Stomach (tissue), 8 donors: ENCODE measurements at regions not wholly inside any gene's neighbourhood (a gene's known extent, or its start where the extent isn't known, plus 50 kb on each side); places are given as distances from the start of the nearest gene placed in this dataset.

Experiments used
- DNase-seq, 2 donors: peaks; one replicate each; pipeline versions ENCODE4 v3.0.0 to v3.0.0-alpha.2; 2013 to 2019
- H3K27ac ChIP-seq, 5 donors: fragments of 200-600 bp in 4 of 5; sonication (generic) in 4 of 5; one replicate each; pipeline ENCODE4 v1.5.1; 2013 to 2019; ENCODE audit warnings: mild to moderate bottlenecking in 1 of 5, moderate library complexity in 1 of 5
- H3K27me3 ChIP-seq, 3 donors: fragments of 200-600 bp; sonication (generic); one replicate each; pipeline ENCODE4 v1.5.1; 2017 to 2019; ENCODE audit warnings: mixed run types in 1 of 3
- H3K36me3 ChIP-seq, 4 donors: fragments of 200-600 bp; sonication (generic); 1 replicate in 3 of 4; 2 replicates in 1 of 4; pipeline ENCODE4 v1.5.1; 2016 to 2019
- H3K4me1 ChIP-seq, 4 donors: fragments of 200-600 bp; sonication (generic); one replicate each; pipeline ENCODE4 v1.5.1; 2016 to 2019
- H3K4me3 ChIP-seq, 4 donors: fragments of 200-600 bp; sonication (generic) in 3 of 4; one replicate each; pipeline ENCODE4 v1.5.1; 2016 to 2019; ENCODE audit warnings: mild to moderate bottlenecking in 1 of 4
- H3K9me3 ChIP-seq, 4 donors: fragments of 200-600 bp; sonication (generic); one replicate each; pipeline ENCODE4 v1.5.1; 2016 to 2019
- CTCF ChIP-seq, 7 experiments: fragments of 450-650 bp in 4 of 7; fragments of 200-600 bp in 3 of 7; sonication (generic) in 3 of 7; IDR thresholded peaks; one replicate each; pipeline ENCODE4 v1.5.1; 2016 to 2019; ENCODE audit warnings: antibody characterized with exemption in 7 of 7, control low read depth in 2 of 7, mild to moderate bottlenecking in 1 of 7
- EP300 ChIP-seq: sonication (generic); formaldehyde crosslinking; IDR thresholded peaks from one replicate; pipeline ENCODE4 v1.6.1; 2017; ENCODE audit warnings: antibody characterized with exemption
- POLR2A ChIP-seq, 4 donors: fragments of 450-650 bp; IDR thresholded peaks; one replicate each; pipeline ENCODE4 v1.6.1; 2016; ENCODE audit warnings: antibody characterized with exemption in 4 of 4, control low read depth in 2 of 4, mild to moderate bottlenecking in 1 of 4, moderate library complexity in 1 of 4
- POLR2AphosphoS5 ChIP-seq, 3 donors: sonication (generic); formaldehyde crosslinking; IDR thresholded peaks; one replicate each; pipeline ENCODE4 v1.6.1; 2016; ENCODE audit warnings: antibody characterized with exemption in 3 of 3
- WGBS, 5 donors: extraction: QIAGEN DNeasy Blood & Tissue Kit in 3 of 5; methylation state at CpG; one replicate each; pipeline versions ENCODE4 v1.1.5 to v1.1.7; 2013 to 2018; 5-methylcytosine and 5-hydroxymethylcytosine counted together
- intact Hi-C: fragments of 100-400 bp; cut with DNase I; formaldehyde crosslinking; loops from one replicate; pipeline ENCODE4 v1.15.1; 2023; ENCODE audit warnings: low total_unique reads
- donor health status: healthy with polysubstance abuse.
- donor health status: Bipolar disorder and iron deficiency.
- donor health status: healthy.

- Histone ChIP-seq H3K4me1 (no peaks in the 10 kb centered on the region), H3K9me3 (no peaks in the 10 kb centered on the region), H3K36me3 (no peaks in the 10 kb centered on the region), H3K27me3 (peaks cover 0 to 9% (median 0%) of the 10 kb centered on the region in 3 donors), H3K4me3 (no peak overlapping the region), H3K27ac (no peak overlapping the region)
- no peak for TF ChIP-seq CTCF (IDR thresholded peaks at IDR 0.05)
- TF ChIP-seq EP300 = no peak
- intact Hi-C loops = no loop called here
- WGBS, 5 donors = 62 to 70% (median 65%) methylated on average over 6 of the region's 6 CpGs
- DNase-seq = no peak
Measured at GRCh38 chr10:117928741-117929140, 118.0 kb downstream of the RAB11FIP2 start.

- Histone ChIP-seq H3K9me3 (no peaks in the 10 kb centered on the region), H3K4me1 (no peaks in the 10 kb centered on the region), H3K36me3 (no peaks in the 10 kb centered on the region), H3K27ac (no peak overlapping the region), H3K4me3 (no peak overlapping the region), H3K27me3 (peaks cover 0 to 9% (median 0%) of the 10 kb centered on the region in 3 donors)
- DNase-seq = no peak
- TF ChIP-seq POLR2AphosphoS5 (IDR thresholded peaks at IDR 0.05) (no peak), CTCF (IDR thresholded peaks at IDR 0.05) (no peak), POLR2A (IDR thresholded peaks at IDR 0.05) (no peak), EP300 (no peak)
- intact Hi-C loops = no loop called here
- WGBS, 5 donors = 48 to 60% (median 52%) methylated on average over 9 of the region's 9 CpGs
Measured at GRCh38 chr10:117929327-117930067, 117.2 kb downstream of the RAB11FIP2 start.

DNA sequence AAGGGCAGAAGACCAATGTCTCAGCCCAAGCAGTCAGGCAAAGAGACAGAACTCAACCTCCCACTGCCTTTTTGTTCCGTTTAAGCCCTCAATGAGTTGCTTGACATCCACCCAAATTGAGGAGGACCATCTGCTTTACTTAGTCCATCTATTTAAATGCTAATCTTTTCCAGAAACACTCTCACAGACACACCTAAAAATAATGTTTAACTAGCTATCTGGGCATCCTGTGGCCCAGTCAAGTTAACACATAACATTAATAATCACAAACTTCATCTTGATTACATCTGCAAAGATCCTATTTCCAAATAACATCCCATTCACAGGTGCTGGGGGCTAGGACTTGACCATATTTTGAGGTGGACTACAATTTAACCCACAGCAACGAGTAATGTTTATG lies 115.7 kb downstream of the RAB11FIP2 start:
- DNase-seq = no peak
- no peaks in the 10 kb centered on the region for H3K4me1 ChIP-seq

DNA sequence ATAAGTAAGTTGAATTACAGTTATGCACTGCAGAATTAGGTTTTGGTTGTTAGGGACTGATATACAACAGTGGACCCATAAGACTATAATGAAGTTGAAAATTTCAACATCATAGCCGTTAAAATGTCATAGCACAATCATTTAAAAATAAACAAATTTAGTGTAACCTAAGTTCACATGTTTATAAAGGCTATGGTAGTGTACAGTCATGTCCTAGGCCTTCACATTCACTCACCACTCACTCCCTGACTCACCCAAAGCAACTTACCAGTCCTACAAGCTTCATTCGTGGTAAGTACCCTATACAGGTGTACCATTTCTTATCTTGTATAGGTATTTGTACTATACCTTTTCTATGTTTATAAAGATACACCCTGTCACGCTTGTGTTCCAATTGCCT lies 113.7 kb downstream of the RAB11FIP2 start:
- no peak for DNase-seq
- Histone ChIP-seq H3K4me3 (no peak overlapping the region), H3K9me3 (no peaks in the 10 kb centered on the region), H3K27me3 (peaks cover 0 to 9% (median 0%) of the 10 kb centered on the region in 3 donors), H3K4me1 (no peaks in the 10 kb centered on the region), H3K36me3 (no peaks in the 10 kb centered on the region), H3K27ac (no peak overlapping the region)
- 65 to 80% (median 68%) methylated on average over 3 of the region's 3 CpGs for WGBS, 5 donors
- TF ChIP-seq POLR2A (IDR thresholded peaks at IDR 0.05) = no peak
- TF ChIP-seq EP300 = no peak
- TF ChIP-seq POLR2AphosphoS5 (IDR thresholded peaks at IDR 0.05) = no peak
- no peak for TF ChIP-seq CTCF (IDR thresholded peaks at IDR 0.05)
- intact Hi-C loops = no loop called here

More for the DNA sequence above, 115.7 kb downstream of the RAB11FIP2 start:
- H3K9me3 ChIP-seq = no peaks in the 10 kb centered on the region
- WGBS, 5 donors = 71 to 91% (median 83%) methylated on average over 2 of the region's 2 CpGs
- H3K4me3 ChIP-seq = no peak overlapping the region
- intact Hi-C loops = no loop called here
- no peak overlapping the region for H3K27ac ChIP-seq
- peaks cover 0 to 9% (median 0%) of the 10 kb centered on the region in 3 donors for H3K27me3 ChIP-seq
- TF ChIP-seq POLR2A (IDR thresholded peaks at IDR 0.05) = no peak
- no peak for TF ChIP-seq CTCF (IDR thresholded peaks at IDR 0.05)
- TF ChIP-seq POLR2AphosphoS5 (IDR thresholded peaks at IDR 0.05) = no peak
- TF ChIP-seq EP300 = no peak
- H3K36me3 ChIP-seq = no peaks in the 10 kb centered on the region
